ENCODE measurements at regions not wholly inside any gene's neighbourhood (a gene's known extent, or its start where the extent isn't known, plus 50 kb on each side); places are given as distances from the start of the nearest gene placed in this dataset.
"Not testable (repeated sequence)": the region's sequence is repeated elsewhere in the genome, so short reads cannot be mapped to it uniquely, and the experiment has no call there.

DNA sequence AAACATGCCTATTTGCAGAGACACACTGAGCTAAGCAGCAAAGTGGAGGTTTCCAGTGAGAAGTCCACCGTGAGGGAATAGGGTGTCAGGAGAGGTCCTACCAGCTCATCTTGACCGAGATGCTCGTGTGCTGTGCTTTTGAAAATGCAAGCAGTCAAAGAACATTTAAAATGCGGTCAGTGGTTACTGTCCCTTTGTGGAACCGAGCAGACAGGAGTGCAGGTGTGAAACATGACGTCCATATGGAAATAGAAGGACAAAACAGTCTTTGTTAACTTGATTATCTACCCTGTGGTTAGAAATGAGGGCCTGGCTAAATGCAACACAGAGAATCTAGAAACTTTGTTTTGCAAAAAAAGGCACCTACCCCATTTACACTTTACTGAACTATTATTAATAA is 473.3 kb downstream of the SPATA31A6 start:
- not testable (repeated sequence) for DNase-seq (ENCODE audit: low read depth)

DNA sequence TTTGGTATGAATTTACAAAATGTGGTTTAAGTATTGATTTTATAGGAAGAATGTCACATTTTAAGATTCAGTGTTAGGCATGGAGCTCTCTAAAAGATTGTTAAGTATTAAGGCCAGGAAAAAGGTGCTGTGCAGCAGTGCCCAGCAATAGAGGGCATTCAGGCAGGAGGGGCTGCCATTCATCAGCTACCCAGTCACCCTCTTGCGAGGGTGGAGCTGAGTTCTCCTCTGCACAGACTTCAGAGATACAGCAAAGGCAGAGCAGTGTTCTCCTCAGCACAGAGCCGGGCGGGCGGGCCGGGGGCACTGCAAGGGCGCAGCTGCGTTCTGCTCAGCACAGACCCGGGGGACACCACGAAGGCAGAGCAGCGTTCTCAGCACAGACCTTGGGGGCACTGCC is 474.0 kb downstream of the SPATA31A6 start:
- not testable (repeated sequence) for DNase-seq (ENCODE audit: low read depth)

DNA sequence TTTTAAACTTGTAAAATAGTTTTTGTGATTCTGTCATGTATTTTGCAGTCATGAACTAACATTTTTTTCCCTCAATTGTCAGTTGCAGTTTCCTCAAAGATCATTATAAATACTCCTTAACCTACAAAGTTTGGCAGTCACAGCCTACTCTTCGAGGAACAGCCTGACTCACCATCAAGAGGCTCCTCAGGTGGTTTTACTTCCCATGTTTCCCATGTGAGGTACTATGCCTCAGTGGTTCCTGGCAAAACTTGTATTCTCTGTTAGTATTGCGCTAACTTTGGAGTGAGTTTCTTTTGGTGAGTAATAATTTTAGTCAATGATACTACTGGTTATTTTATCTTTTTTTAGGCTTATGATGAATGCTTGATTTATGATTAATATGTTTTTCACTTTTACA is 513.7 kb downstream of the SPATA31A6 start:
- not testable (repeated sequence) for DNase-seq (ENCODE audit: low read depth)

DNA sequence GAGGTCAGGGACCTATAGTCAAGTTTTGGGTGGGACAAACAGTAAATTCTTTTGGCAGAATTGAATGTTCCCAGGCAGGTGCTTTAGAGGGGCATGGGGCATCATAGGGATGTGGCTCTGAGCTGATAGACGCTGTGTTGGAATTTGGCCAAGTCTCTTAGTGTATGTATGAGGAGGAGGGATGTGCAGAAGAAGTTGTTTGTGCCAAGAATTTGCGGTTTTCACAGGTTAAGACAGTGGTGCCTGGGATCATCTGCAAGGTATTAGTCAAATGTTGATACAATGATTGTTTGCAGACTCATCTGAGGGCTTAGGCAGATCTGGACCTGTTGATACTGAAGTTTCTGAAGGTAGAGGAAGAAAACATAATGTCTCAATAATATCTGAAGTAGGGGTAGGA is 519.4 kb downstream of the SPATA31A6 start:
- DNase-seq (ENCODE audit: low read depth), result not testable (repeated sequence)

DNA sequence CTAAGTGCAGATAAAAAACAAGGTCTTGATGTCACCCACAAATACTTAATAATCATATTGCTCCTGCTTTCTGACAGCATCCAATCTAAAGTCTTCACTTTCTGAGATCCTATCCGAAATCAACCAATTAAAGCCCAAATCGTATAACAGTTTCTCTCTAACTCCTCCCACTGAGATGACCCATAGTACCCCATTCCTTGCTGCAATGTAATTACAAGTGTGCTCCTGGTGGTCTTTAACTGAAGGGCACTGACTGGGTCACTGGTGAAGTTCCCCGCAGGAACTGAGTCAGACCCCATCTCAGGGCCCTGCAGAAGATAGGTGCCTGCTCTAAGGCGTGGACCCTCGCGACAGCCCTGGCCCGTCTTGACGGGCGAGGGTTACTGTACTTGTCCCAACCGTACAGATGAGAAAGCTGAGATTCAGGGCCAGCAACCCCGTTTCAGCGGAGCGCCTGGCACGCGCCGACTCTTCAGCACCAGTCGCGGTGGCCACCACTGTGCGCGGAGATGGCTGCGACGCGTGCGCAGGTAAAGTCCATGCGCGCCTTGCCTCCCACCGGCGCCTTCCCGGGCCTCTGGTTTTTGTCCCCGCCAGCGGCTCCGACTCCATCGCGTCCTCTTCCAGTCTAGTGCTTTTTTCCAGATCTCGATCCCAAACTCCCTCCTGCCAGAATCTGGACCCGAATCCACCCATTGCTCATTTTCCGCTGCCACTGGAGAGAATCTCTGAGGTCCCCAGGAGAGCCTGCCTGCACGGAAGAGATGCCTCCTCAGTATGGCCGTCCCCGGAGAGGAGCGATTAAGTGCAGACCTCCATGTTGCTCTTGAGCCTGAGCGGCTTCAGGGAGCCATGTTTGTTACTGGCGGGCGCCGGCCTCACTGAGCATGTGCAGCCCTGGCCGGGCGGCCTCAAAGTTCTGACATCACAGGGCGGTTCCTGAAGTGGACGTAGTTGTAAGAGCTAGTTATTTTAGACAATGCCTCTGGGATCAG is 541.7 kb downstream of the SPATA31A6 start:
- not testable (repeated sequence) for DNase-seq (ENCODE audit: low read depth)

DNA sequence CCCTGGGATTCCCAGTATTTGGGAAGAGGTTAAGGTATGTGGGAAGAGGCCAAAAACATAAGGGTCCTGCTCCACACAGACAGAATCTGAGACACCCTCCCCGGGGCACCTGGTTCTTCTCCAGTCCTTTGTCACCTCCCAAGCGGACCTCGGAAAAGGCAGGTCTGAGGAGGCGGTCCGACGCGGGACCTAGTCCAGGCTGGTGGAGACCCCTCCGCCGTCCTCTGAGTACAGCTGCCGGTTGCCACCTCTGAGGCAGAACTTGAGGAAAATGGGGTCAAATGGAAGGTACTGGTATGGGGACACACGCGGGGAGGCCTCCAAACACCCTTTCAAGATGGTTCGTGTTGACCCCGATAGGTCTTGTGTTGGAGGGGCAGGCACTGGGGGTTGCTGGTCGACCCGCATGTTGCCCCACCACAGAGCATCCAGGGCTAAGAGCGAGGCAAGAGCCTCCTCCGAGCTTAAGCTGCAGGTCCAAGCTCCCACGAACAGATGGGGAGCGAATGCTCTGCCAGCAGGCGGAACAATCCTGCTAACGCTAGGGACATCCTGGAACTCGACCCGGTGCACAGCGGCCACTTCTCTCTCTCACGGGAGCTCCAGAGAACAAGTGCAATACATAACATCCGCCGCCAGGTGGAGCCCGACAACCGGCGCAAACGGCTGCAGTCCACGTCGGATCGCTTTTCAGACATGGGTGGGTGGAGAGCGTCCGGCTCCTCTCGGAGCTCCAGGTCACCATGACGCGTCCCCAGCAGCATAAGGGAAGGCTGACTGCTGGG is 559.8 kb downstream of the SPATA31A6 start:
- DNase-seq (ENCODE audit: low read depth), result not testable (repeated sequence)

DNA sequence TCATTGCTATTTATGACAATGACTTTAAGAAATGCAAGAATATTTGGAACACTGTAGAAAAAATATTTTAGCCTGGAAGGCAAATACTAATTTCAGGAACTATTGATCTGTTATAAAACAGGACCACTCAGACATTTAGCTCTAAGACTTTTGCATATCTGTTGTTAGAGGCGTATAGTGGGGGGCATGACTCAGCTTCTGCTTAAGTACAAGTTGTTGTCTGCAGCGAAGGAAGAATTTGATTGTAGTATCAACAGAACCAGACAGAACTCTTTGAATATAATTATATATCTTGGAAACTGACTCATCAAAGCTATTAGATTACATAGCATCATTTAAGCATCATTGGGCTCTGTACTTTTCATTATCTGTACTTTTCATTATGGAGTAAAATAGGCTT is 573.8 kb downstream of the SPATA31A6 start:
- not testable (repeated sequence) for DNase-seq (ENCODE audit: low read depth)

DNA sequence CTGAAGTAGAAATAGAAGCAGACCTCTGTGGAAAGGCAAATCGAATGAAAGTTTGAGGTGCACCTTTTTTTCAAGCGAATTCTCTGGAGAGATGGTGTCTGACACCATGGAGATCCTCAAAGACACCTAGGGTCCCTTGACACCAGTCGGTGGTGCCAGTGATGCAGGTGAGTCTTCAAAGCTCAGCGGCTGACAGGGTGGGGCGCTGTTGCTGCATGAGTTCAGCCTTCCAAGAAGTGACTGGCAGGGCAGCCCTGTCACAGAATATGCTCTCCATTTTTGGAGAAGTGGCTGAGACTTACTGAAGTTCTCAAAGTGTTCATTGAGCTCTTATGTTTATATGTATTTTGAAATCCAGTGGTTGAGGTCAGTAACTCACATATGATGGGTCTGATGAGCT is 575.9 kb downstream of the SPATA31A6 start:
- not testable (repeated sequence) for DNase-seq (ENCODE audit: low read depth)

DNA sequence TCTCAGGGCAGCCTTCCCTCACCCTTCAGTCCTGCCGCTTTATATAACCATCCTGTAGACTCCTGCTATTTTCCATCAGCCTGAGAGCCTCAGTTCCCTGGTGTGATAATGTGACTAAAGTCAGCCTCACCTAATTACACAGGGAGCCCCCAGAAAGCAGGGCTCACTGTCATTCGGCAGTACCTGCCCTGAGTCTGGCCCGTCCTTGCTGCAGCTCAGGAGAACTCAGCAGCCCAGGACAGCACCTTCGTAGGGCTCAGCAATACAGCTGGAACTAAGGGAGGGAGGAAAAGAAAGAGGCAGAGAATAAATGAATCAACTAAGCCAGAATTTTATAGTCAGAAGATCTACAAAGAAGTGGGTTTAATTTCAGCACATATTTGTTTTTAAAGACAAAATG is 598.7 kb downstream of the SPATA31A6 start:
- DNase-seq (ENCODE audit: low read depth), result not testable (repeated sequence)

DNA sequence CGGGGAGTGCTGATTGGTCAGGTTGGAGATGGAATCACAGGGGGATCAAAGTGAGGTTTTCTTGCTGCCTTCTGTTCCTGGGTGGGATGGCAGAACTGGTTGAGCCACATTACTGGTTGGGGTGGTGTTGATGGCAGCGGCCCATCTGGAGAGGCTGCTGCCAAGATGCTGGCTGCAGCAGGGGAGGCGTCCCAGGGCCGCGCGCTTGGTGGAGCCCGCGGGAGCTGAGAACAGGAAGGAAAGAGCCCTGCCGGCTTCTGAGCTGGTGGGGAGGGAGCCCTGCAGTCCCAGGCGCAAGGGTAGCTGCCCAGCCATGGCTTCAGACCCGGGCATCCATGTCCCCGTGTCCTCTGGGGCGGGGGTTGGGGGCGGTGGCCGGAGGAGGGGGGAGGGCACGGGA is 609.3 kb downstream of the SPATA31A6 start:
- DNase-seq (ENCODE audit: low read depth), result not testable (repeated sequence)

DNA sequence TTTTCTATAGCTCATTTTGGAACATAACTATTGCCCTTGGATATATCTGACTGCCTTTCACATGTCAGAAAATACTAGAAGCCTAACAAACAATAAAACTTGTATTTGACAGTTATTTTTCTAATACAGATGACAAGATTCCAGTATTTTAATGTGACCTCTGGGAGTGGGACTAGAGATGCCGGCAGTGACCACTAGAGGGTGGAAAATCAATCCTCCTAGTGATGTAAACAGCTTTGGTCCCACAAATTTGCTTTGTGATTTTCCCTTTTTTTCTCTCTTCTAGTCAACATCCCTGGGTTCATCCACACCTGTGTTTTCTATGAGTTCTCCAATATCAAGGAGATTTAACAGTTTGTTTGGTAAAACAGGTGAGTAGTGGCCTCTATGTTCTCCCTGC is 615.1 kb downstream of the SPATA31A6 start:
- not testable (repeated sequence) for DNase-seq (ENCODE audit: low read depth)

DNA sequence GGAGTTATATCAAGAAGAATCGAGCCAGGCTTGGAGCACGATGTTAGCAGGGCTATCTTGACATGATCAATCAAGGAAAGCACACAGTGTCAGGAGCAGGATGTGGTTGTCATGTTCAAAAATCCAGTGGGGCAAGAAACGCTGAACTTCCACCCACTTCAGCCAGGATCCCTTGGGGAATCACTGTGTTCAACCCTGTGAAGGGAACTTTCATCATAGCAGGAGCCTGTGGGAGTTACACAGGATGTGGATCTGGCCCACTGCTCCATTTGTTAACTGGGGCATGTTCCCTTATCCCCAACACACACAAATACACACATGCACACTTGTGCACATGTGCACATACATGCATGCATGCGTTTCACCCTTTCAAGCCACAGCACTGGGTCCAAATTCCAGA is 619.3 kb downstream of the SPATA31A6 start:
- DNase-seq (ENCODE audit: low read depth), result not testable (repeated sequence)

DNA sequence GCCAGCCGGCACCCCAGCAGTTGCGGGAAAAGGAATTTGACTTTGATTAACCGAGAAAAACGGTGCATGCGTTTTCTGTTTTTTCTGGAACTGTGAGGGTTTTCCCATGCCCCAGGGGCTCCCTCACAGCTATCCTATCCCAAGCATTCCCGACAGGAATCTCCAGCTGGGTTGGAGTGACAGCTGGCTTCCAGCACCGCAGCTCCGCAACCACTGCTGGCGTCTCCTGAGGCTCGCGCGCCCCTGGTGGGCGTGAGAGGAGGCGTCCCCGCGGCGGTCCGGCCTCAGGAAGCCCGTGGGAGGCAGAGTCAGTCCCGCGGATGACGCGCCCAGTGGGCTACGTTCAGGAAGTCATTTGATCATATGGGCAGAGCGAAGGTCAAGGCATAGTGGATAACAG is 623.2 kb downstream of the SPATA31A6 start:
- DNase-seq (ENCODE audit: low read depth), result not testable (repeated sequence)

DNA sequence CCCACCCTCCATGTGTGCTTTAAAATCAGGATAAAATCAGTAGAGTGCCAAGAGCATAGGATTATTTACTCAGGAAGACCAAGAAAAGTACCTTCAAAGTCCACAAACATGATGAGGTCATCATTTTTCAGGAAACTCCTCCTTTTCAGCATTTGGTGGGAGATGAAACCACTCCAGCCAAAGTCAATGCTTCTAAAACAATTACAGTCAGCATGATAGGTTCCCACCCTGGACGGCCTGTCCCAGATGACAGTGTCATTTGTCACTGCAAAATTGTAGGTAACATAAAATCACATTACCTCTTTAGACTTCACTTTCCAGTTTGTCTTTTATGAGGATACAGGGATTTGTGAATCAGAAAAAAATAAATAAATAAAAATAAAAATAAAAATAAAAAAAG is 638.0 kb downstream of the SPATA31A6 start:
- DNase-seq (ENCODE audit: low read depth), result not testable (repeated sequence)

DNA sequence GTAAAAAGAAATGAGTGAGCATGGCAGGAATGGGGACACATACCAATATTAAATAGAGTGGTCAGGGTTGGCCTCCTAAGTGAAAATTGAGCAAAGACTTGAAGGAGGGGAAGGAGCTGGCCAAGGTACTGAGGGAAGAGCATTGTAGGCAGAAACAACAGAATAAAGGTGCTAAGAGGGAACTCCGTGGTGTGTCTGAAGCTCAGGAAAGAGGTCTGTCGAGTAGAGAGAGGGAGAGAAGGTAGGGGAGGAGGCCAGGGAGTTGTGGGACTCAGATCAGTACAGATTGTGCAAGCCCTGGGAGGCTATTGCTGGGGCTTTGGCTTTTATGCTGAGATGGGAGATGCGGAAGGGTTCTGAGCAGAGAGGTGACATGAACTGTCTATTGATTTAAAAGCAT is 664.7 kb downstream of the SPATA31A6 start:
- DNase-seq (ENCODE audit: low read depth), result not testable (repeated sequence)

DNA sequence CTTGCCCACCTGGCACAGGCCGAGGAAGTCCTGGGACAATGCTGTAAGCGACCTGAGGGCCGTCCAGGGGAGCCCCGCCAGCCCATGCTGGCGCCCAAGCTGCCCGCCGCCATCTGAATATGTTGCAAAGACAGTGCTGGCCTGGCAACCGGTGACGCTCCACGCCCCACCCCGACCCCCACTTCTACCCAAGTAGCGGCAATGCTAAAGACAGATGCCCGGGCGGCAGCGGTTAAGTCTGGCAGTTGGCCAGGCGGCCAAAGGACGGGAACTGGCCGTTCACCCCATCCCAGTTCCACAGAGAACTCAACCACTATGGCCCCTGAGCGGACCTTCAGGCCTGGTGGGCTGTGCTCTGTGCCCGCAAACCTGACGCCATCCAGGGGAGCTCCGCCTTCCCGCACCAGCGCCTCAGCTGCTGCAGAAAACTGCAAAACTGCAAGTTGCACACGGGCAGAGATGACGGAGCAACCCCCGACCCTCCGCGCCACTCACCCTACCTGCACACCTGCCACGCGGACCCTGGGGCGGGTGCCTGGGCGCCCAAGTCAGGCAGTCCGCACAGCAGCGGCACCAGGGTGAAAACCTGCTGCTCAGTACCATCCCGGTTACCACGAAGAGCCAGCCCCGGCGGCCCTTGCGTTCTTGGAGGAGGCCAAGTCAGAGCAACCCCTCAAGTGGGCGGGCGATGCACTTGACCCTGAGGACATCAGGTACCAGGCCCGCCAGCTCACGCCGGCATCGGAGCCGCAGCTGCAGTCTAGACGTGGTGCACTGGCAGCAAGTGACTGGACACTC is 667.6 kb downstream of the SPATA31A6 start:
- DNase-seq (ENCODE audit: low read depth), result not testable (repeated sequence)

DNA sequence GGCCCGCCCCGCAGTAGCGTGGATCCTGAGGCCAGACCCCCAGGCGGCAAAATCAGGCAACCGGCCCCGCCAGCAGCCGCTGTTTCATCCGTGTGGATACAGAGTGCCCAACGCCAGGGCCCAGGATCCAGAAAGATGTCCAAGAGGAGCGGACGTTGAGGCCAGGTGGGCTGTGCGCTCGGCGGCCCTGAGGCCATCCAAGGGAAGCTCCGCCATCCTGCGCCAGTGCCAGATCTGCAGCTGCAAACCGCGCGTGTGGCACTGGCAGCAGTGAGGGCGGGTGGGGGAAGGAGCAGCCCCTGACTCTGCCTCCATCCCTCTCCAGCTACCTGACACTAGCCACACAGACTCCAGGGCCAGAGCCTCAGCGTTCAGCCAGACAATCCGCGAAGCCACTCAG is 668.2 kb downstream of the SPATA31A6 start:
- DNase-seq (ENCODE audit: low read depth), result not testable (repeated sequence)

DNA sequence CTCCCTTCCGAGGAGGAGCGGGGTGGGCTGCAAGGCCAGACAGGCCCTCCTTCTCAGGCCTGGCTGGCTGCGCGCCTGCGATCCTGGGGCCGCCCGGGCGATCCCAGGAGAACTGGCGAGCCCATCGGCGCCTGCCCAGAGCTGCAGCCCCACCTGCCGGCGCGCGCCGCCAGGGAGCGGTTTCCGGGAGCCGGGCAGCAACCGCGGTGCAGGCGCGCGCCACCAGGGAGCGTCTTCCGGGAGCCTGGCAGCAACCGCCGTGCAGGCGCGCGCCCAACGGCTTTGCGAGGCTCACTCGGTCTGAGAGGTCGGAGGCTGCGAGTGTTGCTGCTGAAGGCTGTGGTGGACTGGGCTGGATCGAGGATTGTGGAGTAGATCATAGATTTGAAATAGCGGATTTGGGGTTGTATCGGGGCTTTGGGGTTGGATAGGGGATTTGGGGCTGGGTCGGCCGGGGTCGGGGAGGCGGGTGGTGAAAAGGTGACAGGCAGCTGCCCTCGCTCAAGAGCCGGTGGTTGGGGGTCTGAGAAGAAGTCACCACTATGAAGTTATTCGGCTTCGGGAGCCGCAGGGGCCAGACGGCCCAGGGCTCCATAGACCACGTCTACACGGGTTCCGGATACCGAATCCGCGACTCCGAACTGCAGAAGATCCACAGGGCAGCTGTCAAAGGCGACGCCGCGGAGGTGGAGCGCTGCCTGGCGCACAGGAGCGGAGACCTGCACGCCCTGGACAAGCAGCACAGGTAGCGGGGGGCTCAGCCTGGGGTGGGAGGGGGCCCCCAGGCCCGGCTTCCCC is 668.9 kb downstream of the SPATA31A6 start:
- DNase-seq (ENCODE audit: low read depth), result peak; percentile 15

DNA sequence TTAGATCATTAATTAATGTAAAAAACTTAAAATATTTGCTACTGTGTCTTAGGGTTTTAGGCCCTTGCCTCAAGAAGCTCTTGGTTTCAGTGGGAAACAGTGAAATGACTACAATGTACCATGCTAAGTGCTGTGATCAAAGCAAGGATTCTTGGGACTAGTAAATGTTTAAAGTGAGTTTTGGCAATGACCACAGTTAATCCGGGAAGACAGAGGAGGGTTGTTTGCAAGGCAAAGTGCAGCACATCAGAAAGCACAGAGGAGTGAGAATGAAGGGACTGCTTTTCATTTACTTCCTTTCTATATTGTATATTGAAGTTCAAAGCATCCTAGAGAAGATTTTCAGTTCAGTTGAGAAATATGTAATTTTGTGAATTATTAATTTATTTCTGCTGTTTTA is 676.7 kb downstream of the SPATA31A6 start:
- DNase-seq (ENCODE audit: low read depth), result not testable (repeated sequence)

DNA sequence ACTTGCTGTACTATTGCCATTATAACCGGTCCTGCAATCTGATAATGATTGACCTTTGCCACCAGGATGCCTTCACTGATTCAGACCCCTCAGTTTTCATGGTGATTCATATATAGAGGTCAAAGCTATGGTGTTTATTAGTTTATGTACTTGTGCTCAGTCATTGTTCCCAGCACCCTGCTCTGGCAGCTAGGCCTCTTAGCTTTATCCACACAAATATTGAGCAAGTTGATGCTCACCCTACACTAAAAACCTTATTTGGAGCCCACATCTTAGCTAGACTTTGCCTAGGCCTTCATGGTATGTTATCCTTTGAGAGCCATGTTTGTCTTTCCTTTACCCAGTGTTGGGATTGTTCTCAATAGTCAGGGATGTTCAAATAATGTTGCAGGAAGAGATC is 679.0 kb downstream of the SPATA31A6 start:
- not testable (repeated sequence) for DNase-seq (ENCODE audit: low read depth)

All from HS-27A (cell line).